T-helper 2 cell treated with Interferon-gamma antibody and Interleukin-4, amounts not matched to agents 100 ng/mL and 5 ng/mL, for 36 hours (primary cell): ENCODE measurements at regions not wholly inside any gene's neighbourhood (a gene's known extent, or its start where the extent isn't known, plus 50 kb on each side); places are given as distances from the start of the nearest gene placed in this dataset.
"Not testable (repeated sequence)": the region's sequence is repeated elsewhere in the genome, so short reads cannot be mapped to it uniquely, and the experiment has no call there.

Experiments used
- intact Hi-C: fragments of 100-400 bp; cut with micrococcal nuclease; formaldehyde crosslinking; loops from one replicate; pipeline ENCODE4 v1.15.1; 2023

DNA sequence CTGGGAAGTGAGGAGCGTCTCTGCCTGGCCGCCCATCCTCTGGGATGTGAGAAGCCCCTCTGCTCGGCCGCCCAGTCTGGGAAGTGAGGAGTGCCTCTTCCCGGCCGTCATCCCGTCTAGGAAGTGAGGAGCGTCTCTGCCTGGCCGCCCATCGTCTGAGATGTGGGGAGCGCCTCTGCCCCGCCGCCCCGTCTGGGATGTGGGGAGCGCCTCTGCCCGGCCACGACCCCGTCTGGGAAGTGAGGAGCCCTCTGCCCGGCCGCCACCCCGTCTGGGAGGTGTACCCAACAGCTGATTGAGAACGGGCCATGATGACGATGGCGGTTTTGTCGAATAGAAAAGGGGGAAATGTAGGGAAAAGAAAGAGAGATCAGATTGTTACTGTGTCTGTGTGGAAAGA, 173.9 kb upstream of the PRSS1 start:
- intact Hi-C loops: not testable (repeated sequence)

DNA sequence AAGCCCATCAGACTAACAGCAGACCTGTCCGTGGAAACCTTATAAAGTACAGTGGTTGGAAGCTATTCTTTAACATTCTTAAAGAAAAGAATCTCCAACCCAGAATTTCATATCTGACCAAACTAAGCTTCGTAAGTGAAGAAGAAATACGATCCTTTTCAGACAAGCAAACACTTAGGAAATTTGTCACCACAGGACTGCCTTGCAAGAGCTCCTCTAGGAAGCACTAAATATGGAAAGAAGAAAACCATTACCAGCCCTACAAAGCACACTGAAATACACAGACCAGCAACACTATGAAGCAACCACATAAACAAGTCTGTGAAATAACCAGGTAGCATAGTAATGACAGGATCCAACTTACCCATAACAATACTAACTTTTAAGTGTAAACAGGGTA, 177.7 kb upstream of the PRSS1 start:
- intact Hi-C loops: no loop called here

DNA sequence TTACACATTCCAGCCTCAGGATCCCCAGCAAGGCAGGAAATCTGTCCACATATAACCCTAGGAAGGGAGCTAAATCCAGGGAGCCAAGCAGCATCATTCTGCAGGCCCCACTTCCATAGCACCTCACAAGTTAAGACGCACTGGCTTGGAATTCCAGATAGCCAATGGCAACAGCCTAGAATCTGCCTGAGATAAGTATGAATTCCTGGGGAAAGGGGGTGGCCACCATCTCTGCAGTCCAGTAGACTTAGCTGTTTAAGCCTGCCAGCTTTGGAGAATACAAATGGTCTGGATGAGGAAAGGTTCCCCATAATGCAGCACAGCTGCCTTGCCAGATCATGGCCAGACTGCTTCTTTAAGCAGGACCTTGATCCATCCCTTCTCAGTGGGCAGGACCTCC, 179.4 kb upstream of the PRSS1 start:
- intact Hi-C loops: no loop called here

DNA sequence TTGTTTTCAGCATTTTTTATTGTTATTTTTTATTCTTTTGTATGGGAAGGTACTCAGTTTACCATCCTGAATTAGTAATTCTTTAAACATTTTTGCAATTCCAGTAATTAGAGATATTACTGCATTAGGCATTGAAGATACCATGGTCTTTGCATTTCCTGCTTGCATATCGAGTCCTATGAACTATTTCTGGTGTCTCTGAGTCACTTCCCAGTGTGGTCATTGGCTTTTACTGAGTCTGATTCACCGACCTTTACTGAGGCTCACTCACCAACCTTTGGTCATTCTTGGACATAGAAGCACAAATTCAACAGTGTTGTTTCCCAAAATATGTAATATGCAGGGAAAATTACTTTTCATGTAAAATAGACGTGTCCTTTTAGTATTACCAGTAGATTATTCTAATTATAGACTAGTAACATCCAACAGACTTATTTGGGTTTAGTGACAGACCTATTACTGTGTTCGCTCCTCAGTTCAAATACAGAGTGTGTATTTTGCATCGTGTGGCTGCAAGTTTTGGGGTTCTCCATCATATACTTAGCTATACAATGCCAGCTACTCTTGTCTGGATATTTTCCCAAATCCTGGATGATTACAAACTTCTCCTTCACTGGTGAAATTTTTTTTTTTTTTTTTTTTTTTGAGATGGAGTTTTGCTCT, 180.7 kb upstream of the PRSS1 start:
- intact Hi-C loops: no loop called here

DNA sequence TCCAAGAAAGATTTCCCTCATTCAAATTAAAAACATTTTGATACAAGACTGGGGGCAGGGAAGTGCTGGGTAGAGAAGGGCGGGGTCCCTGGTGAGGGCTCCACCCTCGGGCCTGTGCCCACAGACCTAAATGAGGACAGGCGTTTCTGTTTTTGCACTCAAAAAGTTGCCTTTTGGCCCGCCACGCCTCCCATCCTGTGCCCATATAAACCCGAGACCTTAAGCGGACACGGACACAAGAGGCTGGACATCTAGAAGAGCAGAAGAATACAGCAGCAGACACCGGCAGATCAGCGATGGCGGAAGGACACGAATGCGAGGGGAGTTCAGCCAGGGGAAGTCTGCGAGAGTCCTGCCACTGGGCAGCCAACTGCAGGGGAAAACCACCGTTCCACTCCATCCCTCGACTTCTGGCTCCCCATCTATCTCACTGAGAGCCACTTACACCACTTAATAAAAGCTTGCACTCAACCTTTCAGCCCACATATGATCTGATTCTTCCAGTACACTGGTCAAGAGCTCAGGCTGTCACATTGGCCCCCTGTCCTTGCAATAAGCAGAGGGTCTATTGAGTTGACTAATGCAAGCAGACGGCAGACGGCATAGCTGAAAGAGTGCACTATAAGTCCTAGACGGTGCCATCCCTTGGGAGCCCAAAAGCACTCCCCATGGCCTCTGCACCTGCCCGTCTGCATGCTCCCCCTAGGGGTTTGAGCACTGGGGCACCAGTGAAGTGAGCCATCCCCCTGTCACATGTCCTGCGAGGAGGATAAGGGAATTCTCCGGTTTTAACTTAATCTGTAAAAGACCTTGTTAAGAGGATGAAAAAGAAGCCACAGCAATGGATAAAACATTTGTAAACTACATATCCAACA, 181.8 kb upstream of the PRSS1 start:
- intact Hi-C loops: no loop called here

DNA sequence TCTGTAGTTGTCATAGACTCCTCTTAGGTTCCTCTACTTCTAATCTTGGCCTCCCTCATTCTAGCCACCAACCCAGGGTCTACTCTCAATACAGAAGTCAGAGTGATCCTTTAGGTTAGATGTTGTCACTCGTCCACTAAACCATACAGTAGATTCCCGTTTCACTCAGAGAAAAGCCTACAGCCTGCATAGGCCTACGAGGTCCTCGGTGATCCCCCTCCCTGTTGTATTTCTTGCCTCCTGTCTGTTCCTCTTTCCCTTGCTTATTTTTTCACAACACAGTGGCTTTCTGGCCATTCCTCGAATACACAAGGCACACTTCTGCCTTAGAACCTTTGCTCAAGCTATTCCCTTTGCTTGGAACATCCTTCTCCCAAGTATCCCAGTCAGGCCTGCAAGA, 183.0 kb upstream of the PRSS1 start:
- intact Hi-C loops: no loop called here

DNA sequence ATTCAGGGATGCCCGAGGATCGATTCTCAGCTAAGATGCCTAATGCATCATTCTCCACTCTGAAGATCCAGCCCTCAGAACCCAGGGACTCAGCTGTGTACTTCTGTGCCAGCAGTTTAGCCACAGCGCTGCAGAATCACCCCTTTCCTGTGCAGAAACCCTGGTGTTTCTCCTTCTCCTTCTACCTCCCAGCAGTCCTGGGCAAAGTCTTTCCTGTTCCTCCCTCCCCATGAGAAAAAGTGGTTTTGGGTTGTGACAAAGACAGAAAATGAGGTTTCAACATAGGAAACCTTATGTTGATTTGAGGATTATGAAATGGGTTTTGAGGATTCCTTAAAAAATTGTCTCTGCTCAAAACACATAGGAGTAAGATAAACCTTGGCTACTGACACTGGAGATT, 185.1 kb upstream of the PRSS1 start:
- intact Hi-C loops: not testable (repeated sequence)

DNA sequence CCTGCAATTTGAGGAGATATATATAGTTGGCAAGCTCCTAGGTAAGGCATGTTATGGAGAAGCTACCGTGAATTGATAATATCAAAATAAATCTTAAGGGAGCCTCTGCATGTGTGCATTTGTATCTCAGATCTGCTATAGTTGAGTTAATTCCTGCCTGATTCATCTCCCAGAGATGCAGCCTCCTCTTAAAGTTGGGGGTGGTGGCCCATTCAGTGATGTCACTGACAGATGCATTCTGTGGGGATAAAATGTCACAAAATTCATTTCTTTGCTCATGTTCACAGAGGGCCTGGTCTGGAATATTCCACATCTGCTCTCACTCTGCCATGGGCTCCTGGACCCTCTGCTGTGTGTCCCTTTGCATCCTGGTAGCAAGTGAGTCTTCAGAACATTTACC, 185.8 kb upstream of the PRSS1 start:
- intact Hi-C loops: no loop called here

DNA sequence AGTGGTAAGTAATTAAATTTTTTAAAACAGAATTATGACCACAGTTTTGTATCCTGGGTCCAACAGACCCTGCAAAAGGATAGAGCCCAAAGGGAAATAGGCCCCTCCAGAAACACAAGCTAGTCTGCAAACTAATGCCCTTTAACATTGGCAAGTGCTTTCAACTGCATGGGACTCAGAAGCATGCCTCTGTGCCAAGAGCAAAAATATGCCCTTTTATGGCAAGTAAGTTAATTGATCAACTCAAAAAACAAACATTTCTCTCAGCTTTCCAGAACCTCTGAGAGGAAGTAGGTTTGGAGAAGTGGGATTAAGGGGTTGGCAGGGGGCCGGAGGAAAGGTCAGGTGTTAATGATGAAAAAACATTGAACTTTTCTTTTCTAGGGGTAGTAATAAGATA, 186.6 kb upstream of the PRSS1 start:
- intact Hi-C loops: no loop called here

DNA sequence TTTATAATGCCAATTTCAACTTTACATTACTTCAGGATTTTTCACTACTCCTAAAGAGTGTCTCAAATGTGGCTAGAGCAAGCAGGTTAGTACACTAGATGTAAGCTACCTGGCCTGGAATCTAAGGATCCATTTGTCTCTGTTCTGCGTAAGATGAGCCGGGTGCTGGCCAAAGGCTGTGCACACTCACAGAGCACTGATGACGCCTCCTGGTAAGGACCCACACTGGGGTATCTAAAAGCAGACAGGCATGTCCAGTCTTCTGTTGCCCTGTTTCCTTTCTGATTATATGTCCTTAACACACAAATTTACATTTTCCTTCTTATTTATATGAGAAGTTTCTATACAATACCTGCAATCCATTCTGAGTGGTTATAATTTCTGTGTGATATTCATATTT, 187.9 kb upstream of the PRSS1 start:
- intact Hi-C loops: not testable (repeated sequence)

DNA sequence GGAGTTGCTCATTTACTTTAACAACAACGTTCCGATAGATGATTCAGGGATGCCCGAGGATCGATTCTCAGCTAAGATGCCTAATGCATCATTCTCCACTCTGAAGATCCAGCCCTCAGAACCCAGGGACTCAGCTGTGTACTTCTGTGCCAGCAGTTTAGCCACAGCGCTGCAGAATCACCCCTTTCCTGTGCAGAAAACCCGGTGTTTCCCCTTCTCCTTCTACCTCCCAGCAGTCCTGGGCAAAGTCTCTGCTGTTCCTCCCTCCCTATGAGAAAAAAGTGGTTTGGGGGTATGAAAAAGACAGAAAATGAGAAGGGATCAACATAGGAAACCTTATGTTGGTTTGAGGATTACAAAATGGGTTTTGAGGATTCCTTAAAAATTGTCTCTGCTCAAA, 188.5 kb upstream of the PRSS1 start:
- intact Hi-C loops: not testable (repeated sequence)

DNA sequence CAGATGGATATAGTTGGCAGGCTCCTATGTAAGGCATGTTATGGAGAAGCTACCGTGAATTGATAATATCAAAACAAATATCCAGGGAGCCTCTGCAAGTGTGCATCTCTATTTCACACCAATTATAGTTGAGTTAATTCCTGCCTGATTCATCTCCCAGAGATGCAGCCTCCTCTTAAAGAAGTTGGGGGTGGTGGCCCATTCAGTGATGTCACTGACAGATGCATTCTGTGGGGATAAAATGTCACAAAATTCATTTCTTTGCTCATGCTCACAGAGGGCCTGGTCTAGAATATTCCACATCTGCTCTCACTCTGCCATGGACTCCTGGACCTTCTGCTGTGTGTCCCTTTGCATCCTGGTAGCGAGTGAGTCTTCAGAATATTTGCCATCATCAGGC, 189.1 kb upstream of the PRSS1 start:
- intact Hi-C loops: no loop called here

DNA sequence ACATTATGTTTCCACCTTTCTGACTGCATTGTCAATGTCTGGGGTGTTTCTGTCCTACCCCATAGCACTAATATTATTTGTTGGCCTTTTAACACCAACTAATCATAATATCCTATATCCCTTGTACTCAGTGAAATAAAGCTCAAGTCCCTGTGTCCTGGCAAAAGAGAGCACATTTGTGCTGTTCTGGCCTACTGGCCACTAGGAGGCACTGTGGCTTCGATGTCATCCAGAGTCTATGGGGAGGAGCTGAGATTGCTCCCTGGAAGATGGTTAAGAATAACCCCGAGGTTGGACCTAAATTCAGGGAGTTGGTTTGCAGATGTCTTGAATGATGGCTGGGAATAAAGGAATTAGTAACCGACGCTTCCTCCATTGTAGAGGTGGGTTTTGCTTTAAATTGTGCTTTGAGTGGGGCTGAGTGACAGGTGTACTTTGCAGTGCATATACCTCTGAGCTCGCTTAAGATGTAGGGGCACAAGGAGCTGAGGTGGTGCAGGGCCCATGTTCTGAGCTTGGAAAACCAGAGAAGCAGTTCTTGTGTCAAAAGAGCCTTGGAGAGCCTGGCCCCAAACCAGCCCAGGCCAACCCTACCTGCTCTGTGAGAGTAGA, 191.2 kb upstream of the PRSS1 start:
- intact Hi-C loops: loop anchor here (1.0 kb wide), 2 partner anchors 23 to 29 kb away; no protein-coding TSS in a partner anchor

DNA sequence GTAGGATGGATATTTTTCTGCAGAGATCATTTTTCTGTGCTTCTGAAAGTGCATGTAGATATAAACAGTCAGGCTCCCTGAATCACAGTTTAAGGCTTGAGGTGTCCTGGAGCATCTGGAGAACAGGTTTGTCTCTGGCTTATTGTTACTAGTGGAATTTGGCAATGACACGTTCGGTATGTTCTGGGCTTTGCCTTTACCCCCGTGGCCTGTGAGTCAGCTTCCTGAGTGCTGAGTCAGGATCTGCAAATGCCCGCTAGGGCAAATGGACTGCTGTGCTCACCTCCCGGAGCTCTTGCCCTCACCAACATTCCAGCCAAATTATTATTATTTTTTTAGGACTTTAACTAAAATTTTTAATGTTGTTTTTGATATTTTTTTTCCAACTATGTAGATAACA, 192.5 kb upstream of the PRSS1 start:
- intact Hi-C loops: no loop called here

DNA sequence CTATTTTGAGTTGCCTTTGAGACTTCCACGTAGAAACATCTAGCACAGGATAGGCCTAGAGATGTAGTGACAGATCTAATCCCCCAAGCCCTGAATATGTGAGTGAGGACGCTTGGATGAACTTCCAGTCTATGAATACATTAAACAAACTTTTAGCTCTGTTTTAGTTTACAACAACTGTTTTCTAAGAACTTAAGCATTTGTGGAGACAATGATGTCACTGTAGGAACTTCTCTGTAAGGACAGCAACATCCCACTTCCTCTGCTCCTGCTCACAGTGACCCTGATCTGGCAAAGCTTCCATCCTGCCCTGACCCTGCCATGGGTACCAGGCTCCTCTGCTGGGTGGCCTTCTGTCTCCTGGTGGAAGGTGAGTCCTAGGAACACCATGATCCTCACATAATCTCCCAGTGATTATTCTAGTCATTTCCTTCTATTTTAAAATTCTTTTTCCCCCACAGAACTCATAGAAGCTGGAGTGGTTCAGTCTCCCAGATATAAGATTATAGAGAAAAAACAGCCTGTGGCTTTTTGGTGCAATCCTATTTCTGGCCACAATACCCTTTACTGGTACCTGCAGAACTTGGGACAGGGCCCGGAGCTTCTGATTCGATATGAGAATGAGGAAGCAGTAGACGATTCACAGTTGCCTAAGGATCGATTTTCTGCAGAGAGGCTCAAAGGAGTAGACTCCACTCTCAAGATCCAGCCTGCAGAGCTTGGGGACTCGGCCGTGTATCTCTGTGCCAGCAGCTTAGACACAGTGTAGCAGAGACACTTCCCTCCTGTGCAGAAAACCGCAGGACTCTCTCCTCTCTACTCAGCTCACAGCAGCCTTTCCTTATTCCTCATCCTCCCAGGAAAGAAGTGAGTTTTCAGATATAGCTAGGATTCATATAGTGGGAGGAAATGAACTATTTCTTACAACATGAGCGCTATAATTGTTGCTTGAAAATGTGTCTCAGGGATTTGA, 194.4 kb upstream of the PRSS1 start:
- intact Hi-C loops: no loop called here

DNA sequence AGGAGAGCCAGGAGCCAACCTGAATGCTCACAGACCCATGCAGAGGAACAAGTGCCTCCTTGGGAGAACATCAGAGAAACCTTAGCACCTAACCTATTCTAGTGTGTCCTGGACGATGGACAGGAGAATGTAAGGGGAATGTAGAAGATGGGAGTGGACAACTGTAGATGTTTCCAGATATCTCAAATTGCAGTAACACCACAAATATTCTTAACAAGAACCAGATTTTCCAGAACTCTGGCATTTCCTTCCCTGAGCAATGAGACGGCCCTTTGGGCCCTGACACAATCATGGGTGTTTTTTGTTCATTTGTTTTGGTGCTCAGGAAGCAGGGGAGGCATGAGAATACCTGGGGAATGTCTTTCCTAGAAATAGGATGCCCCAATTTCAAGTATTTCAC, 196.1 kb upstream of the PRSS1 start:
- intact Hi-C loops: no loop called here

DNA sequence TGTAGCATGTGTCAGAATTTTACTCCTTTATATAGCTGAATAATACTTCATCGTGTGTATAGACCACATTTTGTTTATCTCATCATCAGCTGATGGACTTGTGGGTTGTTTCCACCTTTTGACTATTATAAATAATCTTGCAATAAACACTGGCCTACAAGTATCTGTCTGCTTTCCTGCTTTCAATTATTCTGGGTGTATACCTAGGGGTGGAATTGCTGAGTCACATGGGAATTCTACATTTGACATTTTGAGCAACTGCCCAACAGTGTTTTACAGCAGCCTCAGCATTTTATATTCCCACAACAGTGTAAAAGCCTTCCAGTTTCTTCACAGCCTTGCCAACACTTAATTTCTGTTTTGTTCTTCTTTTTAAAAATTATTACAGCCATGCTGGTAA, 200.3 kb upstream of the PRSS1 start:
- intact Hi-C loops: no loop called here

DNA sequence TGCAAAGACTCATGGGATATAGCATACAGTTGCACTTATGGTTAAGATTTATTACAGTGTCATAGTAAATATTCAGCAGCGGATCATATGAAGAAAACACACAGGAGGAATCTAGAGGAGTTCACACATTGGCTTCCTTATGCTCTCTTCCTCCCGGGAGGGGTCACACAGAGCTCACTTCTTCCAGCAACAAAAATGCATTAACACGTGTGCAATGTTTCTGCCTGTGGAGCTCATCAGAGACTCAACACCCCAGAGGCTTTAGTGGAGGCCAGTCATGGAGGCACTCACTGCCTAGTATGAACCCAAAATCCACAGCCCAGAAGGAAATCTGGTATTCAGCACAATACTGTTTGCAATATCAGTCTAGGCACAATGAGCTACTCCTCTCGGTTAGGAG, 202.8 kb upstream of the PRSS1 start:
- intact Hi-C loops: no loop called here

DNA sequence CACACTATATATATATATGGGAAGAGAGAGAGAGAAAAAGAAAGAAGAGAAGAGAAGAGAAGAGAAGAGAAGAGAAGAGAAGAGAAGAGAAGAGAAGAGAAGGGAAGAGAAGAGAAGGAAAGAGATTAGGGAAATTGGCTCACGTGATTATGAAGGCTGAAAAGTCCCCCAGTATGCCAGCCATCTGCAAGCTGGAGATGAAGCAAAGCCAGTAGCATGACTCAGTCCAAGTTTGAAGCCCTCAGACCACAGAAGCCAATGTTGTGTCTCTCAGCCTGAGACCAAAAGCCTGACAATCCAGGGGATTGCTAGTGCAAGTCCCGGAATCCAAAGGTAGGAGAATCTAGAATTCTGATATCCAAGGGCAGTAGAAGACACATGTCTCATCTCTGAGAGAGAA, 206.3 kb upstream of the PRSS1 start:
- intact Hi-C loops: no loop called here

DNA sequence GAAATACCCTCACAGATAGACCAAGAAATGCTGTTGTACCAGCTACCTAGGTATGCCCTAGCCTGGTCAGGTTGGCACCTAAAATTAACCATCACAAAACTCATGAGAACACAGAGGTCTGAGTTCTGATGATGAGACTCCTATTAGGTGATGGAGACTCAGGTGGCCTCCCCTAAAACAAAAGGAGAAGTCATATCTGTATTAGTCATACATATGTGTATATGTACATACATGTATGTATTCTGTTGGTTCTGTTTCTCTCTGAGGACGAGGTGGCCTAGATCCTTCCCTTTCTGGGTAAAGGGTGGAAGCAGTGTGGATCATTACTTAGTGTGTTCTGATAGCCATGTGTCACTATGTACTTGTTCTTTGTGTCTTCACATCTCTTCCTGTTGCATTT, 207.2 kb upstream of the PRSS1 start:
- intact Hi-C loops: no loop called here

DNA sequence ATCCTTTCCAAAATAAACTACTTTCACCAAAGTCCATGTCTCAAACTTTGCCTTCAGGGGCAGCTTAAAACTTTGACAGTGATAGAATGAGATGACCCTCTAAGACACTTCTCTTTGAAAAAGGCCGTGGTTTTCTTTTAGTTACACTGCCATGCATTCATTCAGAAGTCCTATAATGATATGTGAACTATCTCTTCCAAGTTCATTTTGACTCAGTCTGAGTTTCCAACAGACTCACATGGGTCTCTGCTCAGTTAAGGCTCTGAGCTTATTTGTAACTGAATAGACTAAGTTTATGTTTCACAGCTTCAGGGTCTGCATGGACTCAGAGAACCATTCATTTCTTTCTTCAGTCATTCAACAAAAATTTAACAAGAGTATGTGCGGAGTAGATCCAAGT, 208.9 kb upstream of the PRSS1 start:
- intact Hi-C loops: no loop called here
